Stomach (tissue), 4 donors: ENCODE measurements at regions not wholly inside any gene's neighbourhood (a gene's known extent, or its start where the extent isn't known, plus 50 kb on each side); places are given as distances from the start of the nearest gene placed in this dataset.

ENCODE experiments used
- EP300 ChIP-seq: sonication (generic); formaldehyde crosslinking; IDR thresholded peaks from one replicate; pipeline ENCODE4 v1.6.1; 2017; ENCODE audit warnings: antibody characterized with exemption
- TF ChIP-seq, protein P1 (sequence below), 7 experiments: fragments of 450-650 bp in 4 of 7; fragments of 200-600 bp in 3 of 7; sonication (generic) in 3 of 7; IDR thresholded peaks; one replicate each; pipeline ENCODE4 v1.5.1; 2016 to 2019; ENCODE audit warnings: antibody characterized with exemption in 7 of 7, control low read depth in 2 of 7, mild to moderate bottlenecking in 1 of 7

DNA sequence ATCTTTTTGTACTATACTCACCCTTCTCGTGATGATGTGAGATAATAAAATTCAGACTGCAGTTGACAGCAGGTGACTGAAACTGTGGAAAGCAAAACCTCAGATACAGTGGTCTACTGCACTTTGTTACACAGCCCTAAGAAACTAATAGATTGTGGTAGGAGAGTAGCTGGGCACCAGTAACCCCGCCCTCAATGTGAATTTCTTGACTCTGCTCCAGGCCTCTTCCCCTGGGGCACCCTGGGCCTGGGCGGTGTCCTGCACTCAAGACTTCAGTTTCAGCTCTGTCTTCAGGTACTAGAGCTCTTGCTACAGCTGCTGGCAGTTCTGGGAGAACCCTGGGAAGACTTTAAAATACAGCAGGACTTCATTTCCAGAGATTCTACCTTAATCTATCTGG is 197.6 kb upstream of the AVPR1A start:
- TF ChIP-seq, protein P1, sequence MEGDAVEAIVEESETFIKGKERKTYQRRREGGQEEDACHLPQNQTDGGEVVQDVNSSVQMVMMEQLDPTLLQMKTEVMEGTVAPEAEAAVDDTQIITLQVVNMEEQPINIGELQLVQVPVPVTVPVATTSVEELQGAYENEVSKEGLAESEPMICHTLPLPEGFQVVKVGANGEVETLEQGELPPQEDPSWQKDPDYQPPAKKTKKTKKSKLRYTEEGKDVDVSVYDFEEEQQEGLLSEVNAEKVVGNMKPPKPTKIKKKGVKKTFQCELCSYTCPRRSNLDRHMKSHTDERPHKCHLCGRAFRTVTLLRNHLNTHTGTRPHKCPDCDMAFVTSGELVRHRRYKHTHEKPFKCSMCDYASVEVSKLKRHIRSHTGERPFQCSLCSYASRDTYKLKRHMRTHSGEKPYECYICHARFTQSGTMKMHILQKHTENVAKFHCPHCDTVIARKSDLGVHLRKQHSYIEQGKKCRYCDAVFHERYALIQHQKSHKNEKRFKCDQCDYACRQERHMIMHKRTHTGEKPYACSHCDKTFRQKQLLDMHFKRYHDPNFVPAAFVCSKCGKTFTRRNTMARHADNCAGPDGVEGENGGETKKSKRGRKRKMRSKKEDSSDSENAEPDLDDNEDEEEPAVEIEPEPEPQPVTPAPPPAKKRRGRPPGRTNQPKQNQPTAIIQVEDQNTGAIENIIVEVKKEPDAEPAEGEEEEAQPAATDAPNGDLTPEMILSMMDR (IDR thresholded peaks at IDR 0.05), result no peak
- TF ChIP-seq EP300, result no peak
